ENCODE measurements at regions not wholly inside any gene's neighbourhood (a gene's known extent, or its start where the extent isn't known, plus 50 kb on each side); places are given as distances from the start of the nearest gene placed in this dataset.

DNA sequence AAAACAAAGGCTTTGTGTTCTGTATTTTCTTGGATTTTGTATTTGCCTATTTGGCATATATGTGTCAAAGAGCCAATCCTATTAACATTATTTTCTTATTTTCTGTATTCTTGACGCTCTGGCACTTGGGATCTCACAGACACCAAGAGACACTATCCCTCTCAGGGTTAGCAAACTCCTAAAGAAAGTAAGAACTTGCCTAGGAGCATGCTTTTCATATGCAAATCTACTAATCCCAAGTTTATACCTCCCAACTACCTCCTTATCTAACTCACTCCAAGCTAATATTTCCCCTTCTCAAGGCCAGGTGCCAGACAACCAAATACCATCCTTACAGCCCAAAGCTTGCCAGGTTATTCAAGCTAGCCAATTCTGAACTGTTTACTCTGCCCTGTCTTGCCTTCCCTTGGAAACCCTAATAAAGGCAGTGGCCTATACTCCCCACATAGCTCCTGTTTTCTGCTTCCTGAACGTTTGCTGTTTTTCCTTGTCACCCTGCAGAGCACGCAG, 455.4 kb upstream of the ANO3 start:
- intact Hi-C loops (cut with DNase I), result no loop called here
- Histone ChIP-seq H3K4me1 (no peaks in the 10 kb centered on the region), H3K4me3 (no peak overlapping the region), H3K27me3 (ENCODE audit: insufficient read depth in 3 of 3, low read length in 2 of 3) (no peaks in the 10 kb centered on the region), H3K9me3 (peaks cover 6% of the 10 kb centered on the region), H3K27ac (no peak overlapping the region), H3K36me3 (ENCODE audit: insufficient read depth in 1 of 2, low read depth in 1 of 2) (no peaks in the 10 kb centered on the region)
- TF ChIP-seq, protein P1, sequence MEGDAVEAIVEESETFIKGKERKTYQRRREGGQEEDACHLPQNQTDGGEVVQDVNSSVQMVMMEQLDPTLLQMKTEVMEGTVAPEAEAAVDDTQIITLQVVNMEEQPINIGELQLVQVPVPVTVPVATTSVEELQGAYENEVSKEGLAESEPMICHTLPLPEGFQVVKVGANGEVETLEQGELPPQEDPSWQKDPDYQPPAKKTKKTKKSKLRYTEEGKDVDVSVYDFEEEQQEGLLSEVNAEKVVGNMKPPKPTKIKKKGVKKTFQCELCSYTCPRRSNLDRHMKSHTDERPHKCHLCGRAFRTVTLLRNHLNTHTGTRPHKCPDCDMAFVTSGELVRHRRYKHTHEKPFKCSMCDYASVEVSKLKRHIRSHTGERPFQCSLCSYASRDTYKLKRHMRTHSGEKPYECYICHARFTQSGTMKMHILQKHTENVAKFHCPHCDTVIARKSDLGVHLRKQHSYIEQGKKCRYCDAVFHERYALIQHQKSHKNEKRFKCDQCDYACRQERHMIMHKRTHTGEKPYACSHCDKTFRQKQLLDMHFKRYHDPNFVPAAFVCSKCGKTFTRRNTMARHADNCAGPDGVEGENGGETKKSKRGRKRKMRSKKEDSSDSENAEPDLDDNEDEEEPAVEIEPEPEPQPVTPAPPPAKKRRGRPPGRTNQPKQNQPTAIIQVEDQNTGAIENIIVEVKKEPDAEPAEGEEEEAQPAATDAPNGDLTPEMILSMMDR (IDR thresholded peaks at IDR 0.05), result no peak
- ATAC-seq (no peak), DNase-seq (no peak)
- WGBS, 3 donors, result 65 to 67% (median 66%) methylated on average over 3 of the region's 3 CpGs

DNA sequence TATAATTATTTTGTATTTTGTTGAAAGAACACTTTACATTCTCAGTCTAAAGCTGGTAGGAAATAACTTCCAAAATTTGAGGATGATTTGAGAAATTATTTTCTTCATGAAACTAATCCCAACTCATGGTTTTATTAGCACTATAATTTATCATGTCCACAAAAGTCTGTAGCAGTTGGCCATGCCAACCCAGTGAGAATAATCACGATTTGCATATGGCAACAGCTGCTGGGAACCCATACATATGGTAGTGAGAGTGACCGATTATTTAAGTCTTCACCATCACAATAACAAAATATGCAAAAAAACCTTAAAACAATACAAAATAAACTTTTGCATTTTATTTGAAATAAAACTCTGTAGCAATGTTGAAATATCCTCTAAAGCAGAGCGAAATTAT, 445.9 kb upstream of the ANO3 start:
- intact Hi-C loops (cut with DNase I), result no loop called here
- ATAC-seq, result no peak
- H3K4me1 ChIP-seq, result no peaks in the 10 kb centered on the region
- no peaks in the 10 kb centered on the region for H3K36me3 ChIP-seq (ENCODE audit: insufficient read depth in 1 of 2, low read depth in 1 of 2)
- no peak overlapping the region for H3K4me3 ChIP-seq
- TF ChIP-seq, protein P1 (IDR thresholded peaks at IDR 0.05), result no peak
- no peak for DNase-seq
- peaks cover 4% of the 10 kb centered on the region for H3K9me3 ChIP-seq
- 59 to 72% (median 66%) methylated on average over 3 of the region's 3 CpGs for WGBS, 3 donors
- H3K27ac ChIP-seq, result no peak overlapping the region
- no peaks in the 10 kb centered on the region for H3K27me3 ChIP-seq (ENCODE audit: insufficient read depth in 3 of 3, low read length in 2 of 3)

- intact Hi-C loops (cut with DNase I), result no loop called here
- DNase-seq (no peak), ATAC-seq (no peak)
- WGBS, 3 donors, result 58 to 64% (median 59%) methylated on average over 3 of the region's 3 CpGs
- H3K27ac ChIP-seq, result no peak overlapping the region
- H3K4me1 ChIP-seq, result no peaks in the 10 kb centered on the region
- H3K9me3 ChIP-seq, result no peaks in the 10 kb centered on the region
- H3K36me3 ChIP-seq (ENCODE audit: insufficient read depth in 1 of 2, low read depth in 1 of 2), result no peaks in the 10 kb centered on the region
- no peaks in the 10 kb centered on the region for H3K27me3 ChIP-seq (ENCODE audit: insufficient read depth in 3 of 3, low read length in 2 of 3)
- H3K4me3 ChIP-seq, result no peak overlapping the region
- TF ChIP-seq, protein P1 (IDR thresholded peaks at IDR 0.05), result no peak
These were observed 441.2 kb upstream of the ANO3 start for GRCh38 chr11:25890626-25891260.

DNA sequence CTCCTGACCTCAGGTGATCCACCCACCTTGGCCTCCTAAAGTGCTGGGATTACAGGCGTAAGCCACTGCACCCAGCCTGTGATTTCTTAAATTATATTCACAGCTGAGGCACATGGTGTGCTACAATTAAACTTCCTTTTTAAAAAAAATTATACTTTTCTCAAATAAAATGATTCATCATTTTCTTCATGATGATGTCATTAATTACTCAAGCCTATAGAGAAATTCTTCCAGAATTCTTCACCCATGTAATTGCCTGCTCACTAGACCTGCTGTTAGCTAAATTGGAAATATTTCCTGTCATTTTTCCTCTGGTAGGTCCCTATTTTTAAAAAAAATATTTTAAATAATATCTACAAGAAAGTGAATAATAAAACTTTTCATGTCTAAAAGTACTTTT, 440.0 kb upstream of the ANO3 start:
- Histone ChIP-seq H3K36me3 (ENCODE audit: insufficient read depth in 1 of 2, low read depth in 1 of 2) (no peaks in the 10 kb centered on the region), H3K9me3 (no peaks in the 10 kb centered on the region), H3K27ac (no peak overlapping the region), H3K27me3 (ENCODE audit: insufficient read depth in 3 of 3, low read length in 2 of 3) (no peaks in the 10 kb centered on the region), H3K4me1 (no peaks in the 10 kb centered on the region), H3K4me3 (no peak overlapping the region)
- no peak for DNase-seq
- 83 to 92% (median 86%) methylated on average over 1 of the region's 1 CpG for WGBS, 3 donors
- no peak for ATAC-seq
- TF ChIP-seq, protein P1 (IDR thresholded peaks at IDR 0.05), result no peak
- intact Hi-C loops (cut with DNase I), result no loop called here

DNA sequence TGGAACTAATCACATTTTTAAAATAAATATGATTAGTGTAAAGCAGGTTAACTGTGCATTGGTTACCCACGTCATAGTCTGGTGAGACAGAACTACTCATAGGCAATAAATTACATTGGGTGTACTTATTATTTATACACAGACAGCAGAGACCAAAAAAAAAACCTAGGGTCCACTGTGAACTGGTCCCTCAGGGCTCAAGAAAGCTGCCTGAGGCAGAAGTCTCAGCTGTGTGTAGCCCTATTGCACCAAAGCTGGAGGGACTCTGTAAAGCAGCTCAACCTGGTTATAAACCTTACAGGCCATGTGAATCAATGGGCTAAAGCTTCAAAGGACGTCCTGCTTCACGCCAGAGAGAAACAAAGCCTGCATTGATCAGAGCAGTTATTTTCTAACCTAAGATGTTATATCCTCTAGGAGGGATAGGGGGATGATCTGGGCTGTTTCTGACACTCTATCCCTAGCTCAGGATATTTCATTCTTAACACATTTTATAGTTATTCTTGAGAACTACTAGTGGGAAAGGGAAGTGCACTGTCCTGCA, 432.2 kb upstream of the ANO3 start:
- DNase-seq, result no peak
- WGBS, 3 donors, result 46 to 57% (median 54%) methylated on average over 2 of the region's 3 CpGs
- no peak for ATAC-seq
- H3K4me3 ChIP-seq, result no peak overlapping the region
- H3K4me1 ChIP-seq, result no peaks in the 10 kb centered on the region
- no peak overlapping the region for H3K27ac ChIP-seq
- H3K9me3 ChIP-seq, result no peaks in the 10 kb centered on the region
- H3K36me3 ChIP-seq (ENCODE audit: insufficient read depth in 1 of 2, low read depth in 1 of 2), result no peaks in the 10 kb centered on the region
- no peaks in the 10 kb centered on the region for H3K27me3 ChIP-seq (ENCODE audit: insufficient read depth in 3 of 3, low read length in 2 of 3)
- TF ChIP-seq, protein P1 (IDR thresholded peaks at IDR 0.05), result no peak
- intact Hi-C loops (cut with DNase I), result no loop called here
